Nephron (organoid): ENCODE measurements at regions not wholly inside any gene's neighbourhood (a gene's known extent, or its start where the extent isn't known, plus 50 kb on each side); places are given as distances from the start of the nearest gene placed in this dataset.
"Not testable (repeated sequence)": the region's sequence is repeated elsewhere in the genome, so short reads cannot be mapped to it uniquely, and the experiment has no call there.

Source experiments
- H3K27ac Mint-ChIP-seq, 3 experiments: 2 replicates each; pipeline ENCODE4 v1.8.0; 2020; ENCODE audit warnings: mixed read lengths in 3 of 3, mild to moderate bottlenecking in 2 of 3, moderate library complexity in 1 of 3
- H3K27me3 Mint-ChIP-seq: 2 replicates; pipeline ENCODE4 v1.8.0; 2021; ENCODE audit warnings: low read depth, mild to moderate bottlenecking, moderate library complexity, mixed read lengths
- H3K36me3 Mint-ChIP-seq: 2 replicates; pipeline ENCODE4 v1.8.0; 2020; ENCODE audit warnings: low read depth, mixed read lengths
- H3K4me1 Mint-ChIP-seq: 2 replicates; pipeline ENCODE4 v1.8.0; 2020; ENCODE audit warnings: mixed read lengths
- H3K4me3 Mint-ChIP-seq, 3 experiments: 2 replicates each; pipeline ENCODE4 v1.8.0; 2020; ENCODE audit warnings: mild to moderate bottlenecking in 3 of 3, mixed read lengths in 3 of 3, moderate library complexity in 2 of 3
- H3K9me3 Mint-ChIP-seq: 2 replicates; pipeline ENCODE4 v1.8.0; 2020; ENCODE audit warnings: mixed read lengths
- CTCF ChIP-seq, 3 experiments: fragments of 200-600 bp; sonication (generic); IDR thresholded peaks; one replicate each; pipeline ENCODE4 v1.5.0; 2021; ENCODE audit warnings: antibody characterized with exemption in 3 of 3; ENCODE audit not compliant: unreplicated experiment in 3 of 3

GRCh38 chr2:220756653-220757052, 815.5 kb downstream of the EPHA4 start:
- no peak for TF ChIP-seq CTCF (IDR thresholded peaks at IDR 0.05; ENCODE audit: unreplicated experiment in 3 of 3)

DNA sequence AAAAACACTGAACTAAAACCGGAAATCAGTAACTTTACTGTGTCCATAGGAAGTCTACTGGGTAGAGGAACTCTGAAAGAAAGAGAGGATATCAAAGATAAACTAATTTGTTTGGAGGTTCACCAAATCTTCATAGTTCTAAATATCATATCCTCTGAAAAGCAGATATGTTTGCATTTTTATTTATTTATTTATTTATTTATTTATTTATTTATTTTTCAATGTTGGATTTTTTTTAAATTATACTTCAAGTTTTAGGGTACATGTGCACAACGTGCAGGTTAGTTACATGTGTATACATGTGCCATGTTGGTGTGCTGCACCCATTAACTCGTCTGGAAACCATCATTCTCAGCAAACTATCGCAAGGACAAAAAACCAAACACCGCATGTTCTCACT, 813.7 kb downstream of the EPHA4 start:
- not testable (repeated sequence) for H3K27me3 Mint-ChIP-seq, H3K4me3 Mint-ChIP-seq, H3K27ac Mint-ChIP-seq, H3K4me1 Mint-ChIP-seq, H3K9me3 Mint-ChIP-seq, H3K36me3 Mint-ChIP-seq

More at GRCh38 chr2:220756653-220757052, 815.5 kb downstream of the EPHA4 start:
- Mint-ChIP-seq H3K27ac (no peak overlapping the region), H3K27me3 (peaks cover 4% of the 10 kb centered on the region), H3K36me3 (no peaks in the 10 kb centered on the region), H3K4me3 (no peak overlapping the region), H3K4me1 (no peaks in the 10 kb centered on the region), H3K9me3 (peaks cover 3% of the 10 kb centered on the region)

GRCh38 chr2:220764171-220764570, 807.9 kb downstream of the EPHA4 start:
- no peaks in the 10 kb centered on the region for H3K36me3 Mint-ChIP-seq
- no peak for TF ChIP-seq CTCF (IDR thresholded peaks at IDR 0.05; ENCODE audit: unreplicated experiment in 3 of 3)
- peaks cover 4% of the 10 kb centered on the region for H3K9me3 Mint-ChIP-seq
- H3K4me1 Mint-ChIP-seq: no peaks in the 10 kb centered on the region
- no peaks in the 10 kb centered on the region for H3K27me3 Mint-ChIP-seq
- H3K4me3 Mint-ChIP-seq: no peak overlapping the region
- H3K27ac Mint-ChIP-seq: no peak overlapping the region

DNA sequence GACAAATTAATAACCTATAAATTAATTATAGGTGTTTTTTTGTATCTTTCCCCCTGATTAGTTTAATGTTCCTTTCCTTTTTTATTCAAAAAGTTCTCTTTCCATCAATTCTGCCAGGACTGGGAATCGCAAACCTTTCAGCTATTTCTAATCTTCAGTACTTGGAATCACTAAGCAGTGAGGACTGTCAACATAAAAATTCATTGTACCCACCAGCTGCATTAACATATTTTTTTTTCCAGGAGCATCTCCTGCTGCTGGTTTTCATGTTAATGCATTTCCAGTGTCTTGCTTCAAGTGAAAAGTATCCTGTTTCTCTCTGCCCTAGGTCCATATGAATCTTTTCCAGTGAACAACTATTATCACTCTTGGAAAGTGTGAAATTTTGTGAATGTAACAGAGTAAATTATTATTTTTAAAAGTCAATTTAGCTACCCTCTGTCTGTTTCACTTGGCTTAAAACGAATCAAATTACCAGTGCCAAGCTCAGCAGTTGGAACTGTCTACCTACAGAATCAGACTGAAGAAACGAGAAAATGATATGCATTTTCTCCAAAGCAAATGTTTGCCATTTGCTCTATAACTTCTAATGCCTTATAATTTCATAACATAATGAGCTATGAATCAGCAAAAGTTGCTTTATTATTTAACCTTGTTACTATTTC, 804.4 kb downstream of the EPHA4 start:
- no peak for TF ChIP-seq CTCF (IDR thresholded peaks at IDR 0.05; ENCODE audit: unreplicated experiment in 3 of 3)
- Mint-ChIP-seq H3K4me3 (no peak overlapping the region), H3K4me1 (no peaks in the 10 kb centered on the region), H3K36me3 (no peaks in the 10 kb centered on the region), H3K27me3 (no peaks in the 10 kb centered on the region), H3K9me3 (peaks cover 2% of the 10 kb centered on the region), H3K27ac (no peak overlapping the region)

GRCh38 chr2:220775856-220776488, 796.1 kb downstream of the EPHA4 start:
- H3K9me3 Mint-ChIP-seq: peaks cover 7% of the 10 kb centered on the region
- no peaks in the 10 kb centered on the region for H3K36me3 Mint-ChIP-seq
- peaks cover 6% of the 10 kb centered on the region for H3K4me1 Mint-ChIP-seq
- H3K27ac Mint-ChIP-seq: no peak overlapping the region
- no peak for TF ChIP-seq CTCF (IDR thresholded peaks at IDR 0.05; ENCODE audit: unreplicated experiment in 3 of 3)
- H3K27me3 Mint-ChIP-seq: peaks cover 8% of the 10 kb centered on the region
- no peak overlapping the region for H3K4me3 Mint-ChIP-seq

DNA sequence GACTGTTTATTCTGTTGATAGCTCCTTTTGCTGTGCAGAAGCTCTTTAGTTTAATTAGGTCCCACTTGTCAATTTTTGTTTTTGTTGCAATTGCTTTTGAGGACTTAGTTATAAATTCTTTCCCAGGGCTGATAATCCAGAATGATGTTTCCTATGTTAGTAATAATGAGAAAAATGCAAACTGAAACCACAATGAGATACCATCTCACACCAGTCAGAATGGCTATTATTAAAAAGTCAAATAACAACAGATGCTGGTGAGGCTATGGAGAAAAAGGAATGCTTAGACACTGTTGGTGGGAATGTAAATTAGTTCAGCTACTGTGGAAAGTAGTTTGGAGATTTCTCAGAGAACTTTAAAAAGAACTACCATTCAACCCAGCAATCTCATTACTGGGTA, 793.0 kb downstream of the EPHA4 start:
- H3K9me3 Mint-ChIP-seq, H3K36me3 Mint-ChIP-seq, H3K4me3 Mint-ChIP-seq, H3K27ac Mint-ChIP-seq, H3K27me3 Mint-ChIP-seq: not testable (repeated sequence)
- peaks cover 13% of the 10 kb centered on the region for H3K4me1 Mint-ChIP-seq

GRCh38 chr2:220779511-220779910, 792.6 kb downstream of the EPHA4 start:
- Mint-ChIP-seq H3K27me3 (peaks cover 8% of the 10 kb centered on the region), H3K4me1 (peaks cover 13% of the 10 kb centered on the region), H3K27ac (no peak overlapping the region), H3K36me3 (no peaks in the 10 kb centered on the region), H3K9me3 (peaks cover 7% of the 10 kb centered on the region), H3K4me3 (no peak overlapping the region)
- no peak for TF ChIP-seq CTCF (IDR thresholded peaks at IDR 0.05; ENCODE audit: unreplicated experiment in 3 of 3)
